Pancreas (tissue), 10 donors: ENCODE measurements at regions not wholly inside any gene's neighbourhood (a gene's known extent, or its start where the extent isn't known, plus 50 kb on each side); places are given as distances from the start of the nearest gene placed in this dataset.

ENCODE experiments used
- ATAC-seq, 4 donors: fragments of 200-7000 bp; cut with Tn5 transposase; one replicate each; pipeline versions ENCODE4 v1.8.0 to v1.9.1; 2020; ENCODE audit warnings: mild to moderate bottlenecking in 4 of 4, moderate library complexity in 4 of 4
- DNase-seq, 6 donors: peaks; one replicate each; pipeline ENCODE4 v3.0.0-alpha.2; 2020
- FAIRE-seq: peaks from 2 replicates; lab custom pipeline; 2012; peaks lifted over from hg19 to GRCh38; lab: Jason Lieb, UNC
- H3K27ac ChIP-seq, 4 donors: fragments of 200-600 bp; sonication (generic); 1 replicate in 3 of 4; 2 replicates in 1 of 4; pipeline versions ENCODE4 v1.5.0 to v1.8.0; 2020
- H3K27me3 ChIP-seq, 4 donors: fragments of 200-600 bp; one replicate each; pipeline ENCODE4 v1.8.0; 2021
- H3K36me3 ChIP-seq, 3 donors: fragments of 200-600 bp; sonication (generic) in 1 of 3; one replicate each; pipeline versions ENCODE4 v1.5.0 to v1.8.0; 2020 to 2021
- H3K4me1 ChIP-seq, 3 donors: fragments of 200-600 bp; one replicate each; pipeline ENCODE4 v1.8.0; 2021
- H3K4me3 ChIP-seq, 4 donors: fragments of 200-600 bp; sonication (generic) in 2 of 4; one replicate each; pipeline versions ENCODE4 v1.5.0 to v1.8.0; 2020 to 2021
- H3K9me3 ChIP-seq, 4 donors: fragments of 200-600 bp; one replicate each; pipeline ENCODE4 v1.8.0; 2021
- CTCF ChIP-seq, 4 donors: fragments of 200-600 bp; sonication (generic) in 3 of 4; IDR thresholded peaks; one replicate each; pipeline versions ENCODE4 v1.5.0 to v1.8.0; 2021; ENCODE audit warnings: antibody characterized with exemption in 4 of 4
- WGBS, 2 donors: extraction: QIAGEN DNeasy Blood & Tissue Kit; methylation state at CpG; one replicate each; pipeline ENCODE4 v1.1.7; 2013; 5-methylcytosine and 5-hydroxymethylcytosine counted together
- intact Hi-C, 3 donors: fragments of 100-400 bp; cut with DNase I; formaldehyde crosslinking; loops; one replicate each; pipeline versions ENCODE4 v1.11.1 to v1.14.2; 2022
- donor health status: healthy with polysubstance abuse.
- donor health status: DM: no; HTN: no; CAD: no; lungs with moderate emphysema.
- donor health status: DM: no; HTN: no; CAD: no.
- donor health status: control.
- donor health status: control.
- donor health status: Bipolar disorder and iron deficiency.
- donor health status: DM: yes; HTN: yes; CAD: no.
- donor health status: DM: no; HTN: no; CAD: no.
- donor health status: DM: no; HTN: no; CAD: no.
- donor health status: DM: yes; HTN: yes; CAD: no.

- no peaks in the 10 kb centered on the region for H3K4me1 ChIP-seq
These were observed 69.7 kb downstream of the SKA1 start for GRCh38 chr18:50444539-50444938.

GRCh38 chr18:50446629-50447028 is 71.8 kb downstream of the SKA1 start:
- Histone ChIP-seq H3K27ac (no peak overlapping the region), H3K4me1 (no peaks in the 10 kb centered on the region), H3K4me3 (no peak overlapping the region), H3K36me3 (no peaks in the 10 kb centered on the region), H3K27me3 (no peaks in the 10 kb centered on the region), H3K9me3 (no peaks in the 10 kb centered on the region)
- WGBS, 2 donors: 72 to 86% methylated on average over 2 of the region's 2 CpGs
- no peak for TF ChIP-seq CTCF (IDR thresholded peaks at IDR 0.05)
- FAIRE-seq: no peak
- intact Hi-C loops: no loop called here
- no peak for DNase-seq
- no peak for ATAC-seq

More at GRCh38 chr18:50444539-50444938, 69.7 kb downstream of the SKA1 start:
- Histone ChIP-seq H3K4me3 (no peak overlapping the region), H3K9me3 (no peaks in the 10 kb centered on the region), H3K27ac (no peak overlapping the region), H3K36me3 (no peaks in the 10 kb centered on the region), H3K27me3 (no peaks in the 10 kb centered on the region)
- intact Hi-C loops: no loop called here
- DNase-seq (no peak), ATAC-seq (no peak), FAIRE-seq (no peak)
- no peak for TF ChIP-seq CTCF (IDR thresholded peaks at IDR 0.05)
- 81 to 88% methylated on average over 2 of the region's 2 CpGs for WGBS, 2 donors

GRCh38 chr18:50447102-50447741 is 72.4 kb downstream of the SKA1 start:
- DNase-seq (no peak), FAIRE-seq (no peak), ATAC-seq (no peak)
- H3K27ac ChIP-seq: no peak overlapping the region
- intact Hi-C loops: no loop called here
- no peaks in the 10 kb centered on the region for H3K9me3 ChIP-seq
- H3K4me1 ChIP-seq: no peaks in the 10 kb centered on the region
- no peaks in the 10 kb centered on the region for H3K36me3 ChIP-seq
- 82 to 83% methylated on average over 5 of the region's 5 CpGs for WGBS, 2 donors
- TF ChIP-seq CTCF (IDR thresholded peaks at IDR 0.05): no peak
- no peaks in the 10 kb centered on the region for H3K27me3 ChIP-seq
- no peak overlapping the region for H3K4me3 ChIP-seq

GRCh38 chr18:50447952-50448351 is 73.1 kb downstream of the SKA1 start:
- Histone ChIP-seq H3K27ac (no peak overlapping the region), H3K4me3 (no peak overlapping the region), H3K4me1 (no peaks in the 10 kb centered on the region), H3K36me3 (no peaks in the 10 kb centered on the region), H3K9me3 (no peaks in the 10 kb centered on the region), H3K27me3 (no peaks in the 10 kb centered on the region)
- 47 to 51% methylated on average over 1 of the region's 1 CpG for WGBS, 2 donors
- TF ChIP-seq CTCF (IDR thresholded peaks at IDR 0.05): no peak
- intact Hi-C loops: no loop called here
- no peak for FAIRE-seq
- no peak for DNase-seq
- peak in 2 of 4 donors; percentile 55 to 61 for ATAC-seq

- H3K4me3 ChIP-seq: no peak overlapping the region
- H3K27ac ChIP-seq: no peak overlapping the region
- H3K27me3 ChIP-seq: no peaks in the 10 kb centered on the region
- WGBS, 2 donors: 82 to 83% methylated on average over 7 of the region's 7 CpGs
- FAIRE-seq (no peak), DNase-seq (no peak), ATAC-seq (no peak)
- no peaks in the 10 kb centered on the region for H3K36me3 ChIP-seq
- no peaks in the 10 kb centered on the region for H3K9me3 ChIP-seq
- no peaks in the 10 kb centered on the region for H3K4me1 ChIP-seq
- intact Hi-C loops: no loop called here
- no peak for TF ChIP-seq CTCF (IDR thresholded peaks at IDR 0.05)
These were observed 76.4 kb downstream of the SKA1 start for GRCh38 chr18:50451100-50451842.
